Brain microvascular endothelial cell (primary cell): ENCODE measurements at regions not wholly inside any gene's neighbourhood (a gene's known extent, or its start where the extent isn't known, plus 50 kb on each side); places are given as distances from the start of the nearest gene placed in this dataset.
A peak's percentile ranks its signal among the peaks of the same experiment; 100 is the strongest.

Experiments
- DNase-seq: peaks from one replicate; pipeline ENCODE4 v3.0.0-alpha.2; 2020
- H3K27ac ChIP-seq: fragments of 250-450 bp; sonication (Bioruptor Pico); 2 replicates; pipeline ENCODE4 v1.5.1; 2020; ENCODE audit warnings: mild to moderate bottlenecking, moderate library complexity
- H3K27me3 ChIP-seq: fragments of 250-450 bp; sonication (Bioruptor Pico); replicated peaks from 2 replicates; pipeline ENCODE4 v1.5.1; 2020; ENCODE audit warnings: mild to moderate bottlenecking
- H3K36me3 ChIP-seq: fragments of 250-450 bp; sonication (Bioruptor Pico); replicated peaks from 2 replicates; pipeline ENCODE4 v1.5.1; 2020; ENCODE audit warnings: mild to moderate bottlenecking
- H3K4me3 ChIP-seq: 2 replicates; pipeline ENCODE4 v1.5.1; 2011; ENCODE audit warnings: low read depth, mild to moderate bottlenecking, control low read depth, low read length, moderate library complexity
- in situ Hi-C: cut with HindIII; loops from 2 replicates; pipeline ENCODE4 v1.10.0; 2017; ENCODE audit warnings: low sequenced_read_pairs, low pct_ligation_motif_present
- TF ChIP-seq, protein P1 (sequence below): IDR thresholded peaks from 2 replicates; pipeline ENCODE4 v1.5.1; 2011; ENCODE audit warnings: low read depth, mild to moderate bottlenecking, moderate library complexity, low read length, control low read depth, inconsistent platforms; ENCODE audit errors: missing control alignments

DNA sequence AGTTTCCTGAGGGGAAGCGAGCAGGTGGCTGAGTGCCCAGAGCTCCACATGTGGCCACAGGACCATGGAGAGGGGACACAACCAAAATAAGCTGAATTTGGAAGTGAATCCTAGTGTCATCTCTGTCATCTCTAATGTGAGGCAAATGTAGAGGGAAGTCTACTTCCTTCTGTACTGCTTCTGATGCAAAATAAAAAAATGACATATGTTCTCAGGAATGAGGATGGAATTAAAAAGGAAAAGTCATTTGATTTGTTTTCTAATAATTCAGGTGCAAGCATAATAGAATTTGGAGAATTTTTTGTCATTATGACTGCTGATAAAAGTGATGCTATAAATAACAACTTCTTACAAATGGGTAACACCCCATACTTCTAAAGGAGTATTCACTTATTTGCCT, 59.5 kb upstream of the POU1F1 start:
- in situ Hi-C loops: no loop called here
- TF ChIP-seq, protein P1, sequence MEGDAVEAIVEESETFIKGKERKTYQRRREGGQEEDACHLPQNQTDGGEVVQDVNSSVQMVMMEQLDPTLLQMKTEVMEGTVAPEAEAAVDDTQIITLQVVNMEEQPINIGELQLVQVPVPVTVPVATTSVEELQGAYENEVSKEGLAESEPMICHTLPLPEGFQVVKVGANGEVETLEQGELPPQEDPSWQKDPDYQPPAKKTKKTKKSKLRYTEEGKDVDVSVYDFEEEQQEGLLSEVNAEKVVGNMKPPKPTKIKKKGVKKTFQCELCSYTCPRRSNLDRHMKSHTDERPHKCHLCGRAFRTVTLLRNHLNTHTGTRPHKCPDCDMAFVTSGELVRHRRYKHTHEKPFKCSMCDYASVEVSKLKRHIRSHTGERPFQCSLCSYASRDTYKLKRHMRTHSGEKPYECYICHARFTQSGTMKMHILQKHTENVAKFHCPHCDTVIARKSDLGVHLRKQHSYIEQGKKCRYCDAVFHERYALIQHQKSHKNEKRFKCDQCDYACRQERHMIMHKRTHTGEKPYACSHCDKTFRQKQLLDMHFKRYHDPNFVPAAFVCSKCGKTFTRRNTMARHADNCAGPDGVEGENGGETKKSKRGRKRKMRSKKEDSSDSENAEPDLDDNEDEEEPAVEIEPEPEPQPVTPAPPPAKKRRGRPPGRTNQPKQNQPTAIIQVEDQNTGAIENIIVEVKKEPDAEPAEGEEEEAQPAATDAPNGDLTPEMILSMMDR: no peak
- no peak overlapping the region for H3K4me3 ChIP-seq
- H3K27me3 ChIP-seq: no peaks in the 10 kb centered on the region
- H3K36me3 ChIP-seq: no peaks in the 10 kb centered on the region
- H3K27ac ChIP-seq: no peak overlapping the region
- no peak for DNase-seq

DNA sequence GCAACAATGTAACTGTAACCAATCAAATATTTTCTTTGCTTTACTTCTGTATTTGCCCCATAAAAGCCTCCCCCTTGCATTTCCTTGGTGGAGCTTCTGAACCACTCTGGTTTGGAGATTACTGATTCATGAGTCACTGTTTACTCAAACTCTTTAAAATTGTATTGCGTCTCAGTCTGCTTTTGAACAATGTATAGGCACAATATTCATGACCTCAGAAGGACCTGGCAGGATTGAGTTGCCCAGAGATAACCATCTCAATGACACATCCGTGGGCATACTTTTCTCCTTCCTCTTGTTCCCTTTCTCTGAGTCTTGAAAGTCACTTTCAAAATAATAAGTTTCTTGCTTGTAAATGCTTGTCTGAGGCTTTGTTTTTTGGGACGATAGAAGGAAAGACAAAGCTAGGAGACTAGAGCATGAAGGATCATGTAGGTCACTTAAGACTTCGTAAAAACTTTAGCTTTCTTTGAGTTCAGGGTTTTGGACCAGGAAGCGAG, 57.1 kb upstream of the POU1F1 start:
- TF ChIP-seq, protein P1: no peak
- DNase-seq: peak; percentile 91
- Histone ChIP-seq H3K27ac (peak overlapping the region; percentile 77), H3K36me3 (no peaks in the 10 kb centered on the region), H3K4me3 (no peak overlapping the region), H3K27me3 (no peaks in the 10 kb centered on the region)
- in situ Hi-C loops: no loop called here

DNA sequence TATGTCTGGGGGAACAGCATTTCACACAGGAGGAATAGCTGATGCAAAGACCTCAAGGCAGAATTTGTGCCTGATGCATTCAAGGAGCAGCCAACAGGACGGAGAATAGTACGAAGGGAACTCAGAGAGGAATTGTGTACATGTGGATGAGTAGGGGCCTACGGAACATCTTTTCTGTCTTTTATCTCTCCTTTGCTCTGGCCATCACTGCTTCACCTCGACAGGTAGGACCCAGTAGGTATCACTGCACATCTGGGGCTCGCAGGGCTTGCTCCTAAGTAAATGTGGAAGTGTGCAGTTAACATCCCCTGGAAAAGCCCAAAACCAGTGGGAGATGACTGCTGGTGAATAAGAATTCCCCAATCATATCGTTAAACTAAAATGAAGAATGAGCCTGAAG, 56.4 kb upstream of the POU1F1 start:
- Histone ChIP-seq H3K27me3 (no peaks in the 10 kb centered on the region), H3K36me3 (no peaks in the 10 kb centered on the region), H3K4me3 (no peak overlapping the region), H3K27ac (peak overlapping the region; percentile 77)
- in situ Hi-C loops: no loop called here
- TF ChIP-seq, protein P1: no peak
- DNase-seq: no peak

DNA sequence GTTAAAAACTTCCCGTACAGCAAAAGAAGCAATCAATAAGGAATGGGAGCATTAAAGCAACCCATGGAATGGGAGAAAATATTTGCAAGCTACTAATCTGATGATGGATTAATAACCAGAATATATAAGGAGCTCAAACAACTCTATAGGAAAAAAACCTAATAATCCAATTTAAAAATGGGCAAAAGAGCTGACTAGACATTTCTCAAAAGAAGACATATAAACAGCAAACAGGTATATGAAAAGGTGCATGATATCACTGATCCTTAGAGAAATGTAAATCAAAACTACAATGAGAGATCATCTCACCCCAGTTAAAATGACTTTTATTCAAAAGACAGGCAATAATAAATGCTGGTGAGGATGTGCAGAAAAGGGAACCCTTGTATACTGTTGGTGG, 52.7 kb upstream of the POU1F1 start:
- in situ Hi-C loops: no loop called here
- TF ChIP-seq, protein P1: no peak
- Histone ChIP-seq H3K36me3 (no peaks in the 10 kb centered on the region), H3K27me3 (no peaks in the 10 kb centered on the region), H3K4me3 (no peak overlapping the region), H3K27ac (no peak overlapping the region)
- no peak for DNase-seq
